H1 (cell line): ENCODE measurements at regions not wholly inside any gene's neighbourhood (a gene's known extent, or its start where the extent isn't known, plus 50 kb on each side); places are given as distances from the start of the nearest gene placed in this dataset.

Source experiments
- CTCF ChIA-PET: fragments of 300-600 bp; sonication (Branson Sonifier 250); formaldehyde crosslinking; loops from one replicate; lab custom pipeline; 2021; ENCODE audit not compliant: partially characterized antibody; lab: Charles Lee
- POLR2A ChIA-PET: fragments of 300-600 bp; sonication (Branson Sonifier 250); formaldehyde crosslinking; loops from one replicate; lab custom pipeline; 2021; ENCODE audit warnings: inconsistent platforms; ENCODE audit not compliant: partially characterized antibody; lab: Charles Lee
- DNase-seq, 2 experiments: peaks; one replicate each; pipeline versions ENCODE4 v3.0.0 to v3.0.0-alpha.2; 2010 to 2022; ENCODE audit warnings: low spot score in 2 of 2, low read depth in 1 of 2, mixed read lengths in 1 of 2
- FAIRE-seq: peaks from 2 replicates; lab custom pipeline; 2011; peaks lifted over from hg19 to GRCh38; lab: Jason Lieb, UNC
- H2AFZ ChIP-seq: 2 replicates; pipeline ENCODE4 v1.8.1; 2012; ENCODE audit warnings: low read length, inconsistent platforms
- H2AK5ac ChIP-seq: 2 replicates; pipeline ENCODE4 v1.6.1; 2013; ENCODE audit warnings: low read depth, low read length
- H2BK120ac ChIP-seq: replicated peaks from 2 replicates; pipeline ENCODE3; 2013; ENCODE audit warnings: low read depth, low read length, inconsistent platforms
- H2BK12ac ChIP-seq: 2 replicates; pipeline ENCODE4 v1.6.1; 2013; ENCODE audit warnings: low read depth, low read length
- H2BK15ac ChIP-seq: 2 replicates; pipeline ENCODE4 v1.6.1; 2013; ENCODE audit warnings: low read length
- H2BK20ac ChIP-seq: 2 replicates; pipeline ENCODE4 v1.6.1; 2013; ENCODE audit warnings: low read length
- H2BK5ac ChIP-seq: 2 replicates; pipeline ENCODE4 v1.6.1; 2013; ENCODE audit warnings: low read depth, low read length
- H3K14ac ChIP-seq: 2 replicates; pipeline ENCODE4 v1.6.1; 2013; ENCODE audit warnings: inconsistent platforms; ENCODE audit not compliant: insufficient read length
- H3K18ac ChIP-seq: 2 replicates; pipeline ENCODE4 v1.6.1; 2013; ENCODE audit warnings: low read length; ENCODE audit errors: extremely low read depth
- H3K23ac ChIP-seq: 2 replicates; pipeline ENCODE4 v1.6.1; 2013; ENCODE audit warnings: inconsistent platforms; ENCODE audit not compliant: insufficient read length
- H3K23me2 ChIP-seq: 2 replicates; pipeline ENCODE4 v1.6.1; 2013; ENCODE audit warnings: low read depth, low read length
- H3K27ac ChIP-seq: 2 replicates; pipeline ENCODE4 v1.6.1; 2011; ENCODE audit warnings: low read depth, low read length, inconsistent platforms
- H3K27me3 ChIP-seq, 4 experiments: replicated peaks in 1 of 4; 1 replicate in 1 of 4; 2 replicates in 3 of 4; pipeline versions ENCODE4 v1.6.1 to v1.8.1; 2011 to 2013; ENCODE audit warnings: low read length in 3 of 4, mild to moderate bottlenecking in 3 of 4, inconsistent platforms in 2 of 4, mixed read lengths in 2 of 4, moderate library complexity in 1 of 4; ENCODE audit not compliant: control insufficient read depth in 3 of 4, insufficient read depth in 3 of 4; ENCODE audit errors: extremely low read depth in 1 of 4
- H3K36me3 ChIP-seq, 4 experiments: 2 replicates each; pipeline versions ENCODE4 v1.6.1 to v1.8.1; 2011 to 2013; ENCODE audit warnings: mild to moderate bottlenecking in 4 of 4, low read length in 3 of 4, moderate library complexity in 2 of 4, control low read depth in 1 of 4, inconsistent platforms in 1 of 4; ENCODE audit not compliant: insufficient read depth in 4 of 4, control insufficient read depth in 2 of 4
- H3K4ac ChIP-seq: replicated peaks from 2 replicates; pipeline ENCODE3; 2013; ENCODE audit warnings: low read length, low read depth, mixed read lengths, inconsistent platforms; ENCODE audit not compliant: insufficient read length
- H3K4me1 ChIP-seq, 4 experiments: replicated peaks in 1 of 4; 1 replicate in 1 of 4; 2 replicates in 3 of 4; pipeline versions ENCODE4 v1.6.1 to v1.8.1; 2011 to 2013; ENCODE audit warnings: low read length in 3 of 4, inconsistent platforms in 2 of 4, mixed read lengths in 1 of 4; ENCODE audit not compliant: insufficient read depth in 4 of 4, control insufficient read depth in 3 of 4
- H3K4me2 ChIP-seq, 2 experiments: 2 replicates each; pipeline versions ENCODE4 v1.6.1 to v1.8.1; 2011 to 2013; ENCODE audit warnings: low read depth in 2 of 2, low read length in 2 of 2, control low read depth in 1 of 2, inconsistent platforms in 1 of 2, mild to moderate bottlenecking in 1 of 2; ENCODE audit not compliant: insufficient read depth in 1 of 2
- H3K4me3 ChIP-seq, 4 experiments: fragments of 200-600, 300-600 bp in 1 of 4; sonication (generic), shearing (Covaris generic), sonication (Bioruptor Twin) in 1 of 4; 2 replicates each; pipeline versions ENCODE4 v1.5.1 to v1.8.1; 2011 to 2016; ENCODE audit warnings: low read length in 4 of 4, low read depth in 3 of 4, control low read depth in 2 of 4, inconsistent platforms in 2 of 4, mild to moderate bottlenecking in 2 of 4, mixed read lengths in 1 of 4, moderate library complexity in 1 of 4; ENCODE audit not compliant: insufficient read depth in 2 of 4; ENCODE audit errors: extremely low read depth in 1 of 4
- H3K56ac ChIP-seq: replicated peaks from 2 replicates; pipeline ENCODE3; 2013; ENCODE audit warnings: low read depth, mild to moderate bottlenecking, mixed read lengths, low read length, inconsistent platforms; ENCODE audit not compliant: insufficient read length
- H3K79me1 ChIP-seq: 2 replicates; pipeline ENCODE4 v1.6.1; 2013; ENCODE audit warnings: low read depth, low read length, control low read depth
- H3K79me2 ChIP-seq, 2 experiments: 2 replicates each; pipeline versions ENCODE4 v1.6.1 to v1.8.1; 2012 to 2013; ENCODE audit warnings: low read length in 2 of 2, mild to moderate bottlenecking in 2 of 2, inconsistent platforms in 1 of 2; ENCODE audit not compliant: insufficient read depth in 2 of 2, control insufficient read depth in 1 of 2
- H3K9ac ChIP-seq, 4 experiments: replicated peaks in 1 of 4; 1 replicate in 1 of 4; 2 replicates in 3 of 4; pipeline versions ENCODE4 v1.6.1 to v1.8.1; 2011 to 2013; ENCODE audit warnings: low read depth in 3 of 4, low read length in 3 of 4, control low read depth in 2 of 4, mild to moderate bottlenecking in 2 of 4, moderate library complexity in 2 of 4, inconsistent platforms in 1 of 4; ENCODE audit errors: extremely low read depth in 1 of 4
- H3K9me3 ChIP-seq, 2 experiments: 2 replicates each; pipeline versions ENCODE4 v1.6.1 to v1.8.1; 2012 to 2013; ENCODE audit warnings: mild to moderate bottlenecking in 2 of 2, moderate library complexity in 2 of 2, control low read depth in 1 of 2, inconsistent platforms in 1 of 2, low read depth in 1 of 2, low read length in 1 of 2, mixed read lengths in 1 of 2; ENCODE audit not compliant: insufficient read depth in 2 of 2
- H4K20me1 ChIP-seq, 2 experiments: replicated peaks in 1 of 2; 2 replicates each; pipeline versions ENCODE3 to v1.8.1; 2011 to 2013; ENCODE audit warnings: inconsistent platforms in 2 of 2, low read length in 2 of 2, mild to moderate bottlenecking in 1 of 2; ENCODE audit not compliant: insufficient read depth in 2 of 2, control insufficient read depth in 1 of 2
- H4K5ac ChIP-seq: 2 replicates; pipeline ENCODE4 v1.6.1; 2013; ENCODE audit warnings: low read length, low read depth, mixed read lengths, inconsistent platforms; ENCODE audit not compliant: insufficient read length
- H4K8ac ChIP-seq: 2 replicates; pipeline ENCODE4 v1.8.0; 2013; ENCODE audit warnings: mild to moderate bottlenecking, moderate library complexity, low read length, inconsistent platforms; ENCODE audit not compliant: insufficient read depth; ENCODE audit errors: extremely low read depth
- H4K91ac ChIP-seq: replicated peaks from 2 replicates; pipeline ENCODE3; 2013; ENCODE audit warnings: low read length, mixed read lengths, inconsistent platforms; ENCODE audit not compliant: insufficient read length
- EZH2 ChIP-seq: fragments of 200-600 bp; sonication (generic); IDR thresholded peaks from 2 replicates; pipeline ENCODE4 v1.7.1; 2012; ENCODE audit warnings: low read depth, mild to moderate bottlenecking, moderate library complexity, low read length, inconsistent platforms; ENCODE audit not compliant: severe bottlenecking
- GABPA ChIP-seq: IDR thresholded peaks from 2 replicates; pipeline ENCODE4 v1.6.1; 2011; ENCODE audit warnings: mild to moderate bottlenecking, low read length, moderate library complexity, borderline replicate concordance; ENCODE audit not compliant: insufficient read depth
- KDM4A ChIP-seq: IDR thresholded peaks from one replicate; pipeline ENCODE4 v1.7.1; 2012; ENCODE audit warnings: low read depth, mild to moderate bottlenecking, moderate library complexity, low read length, inconsistent platforms; ENCODE audit not compliant: severe bottlenecking
- NRF1 ChIP-seq: IDR thresholded peaks from 2 replicates; pipeline ENCODE4 v1.6.1; 2011; ENCODE audit warnings: mild to moderate bottlenecking, low read depth, low read length, improper control_type of control experiment
- POU5F1 ChIP-seq: IDR thresholded peaks from 2 replicates; pipeline ENCODE4 v1.6.1; 2011; ENCODE audit warnings: low read depth, mild to moderate bottlenecking, low read length, moderate library complexity
- RXRA ChIP-seq: IDR thresholded peaks from 2 replicates; pipeline ENCODE4 v1.6.1; 2011; ENCODE audit warnings: low read depth, mild to moderate bottlenecking, low read length, moderate library complexity; ENCODE audit not compliant: insufficient read depth
- SIRT6 ChIP-seq: IDR thresholded peaks from one replicate; pipeline ENCODE4 v1.7.1; 2012; ENCODE audit warnings: low read length, inconsistent platforms
- ZNF274 ChIP-seq: IDR thresholded peaks from 2 replicates; pipeline ENCODE4 v1.7.0; 2012; ENCODE audit warnings: low read length, borderline replicate concordance; ENCODE audit errors: extremely low read depth
- WGBS, 2 experiments: shearing (Covaris generic) in 1 of 2; methylation state at CpG; one replicate each; pipeline versions ENCODE4 v1.1.6 to v1.1.7; 2013 to 2015; ENCODE audit warnings: low lambda C conversion rate in 2 of 2, mixed read lengths in 2 of 2, inconsistent platforms in 1 of 2, low coverage in 1 of 2, missing lambda C conversion rate in 1 of 2; ENCODE audit not compliant: insufficient replicate concordance in 2 of 2, insufficient coverage in 1 of 2, insufficient read length in 1 of 2; ENCODE audit errors: extremely low coverage in 1 of 2, missing lambda C conversion rate in 1 of 2; 5-methylcytosine and 5-hydroxymethylcytosine counted together

GRCh38 chr2:137896467-137896866, 67.8 kb upstream of the HNMT start:
- no peaks in the 10 kb centered on the region for H3K4me1 ChIP-seq
- TF ChIP-seq KDM4A (no peak), EZH2 (no peak), GABPA (no peak), POU5F1 (no peak), RXRA (no peak), SIRT6 (no peak), NRF1 (no peak), ZNF274 (no peak)

More at GRCh38 chr2:137896467-137896866, 67.8 kb upstream of the HNMT start:
- no peaks in the 10 kb centered on the region for H3K23me2 ChIP-seq
- H3K27me3 ChIP-seq, result no peaks in the 10 kb centered on the region
- no peak overlapping the region for H4K8ac ChIP-seq
- no peak overlapping the region for H2BK12ac ChIP-seq
- H3K4me2 ChIP-seq, result no peak overlapping the region
- H3K14ac ChIP-seq, result no peak overlapping the region
- no peak overlapping the region for H3K9ac ChIP-seq
- no peak overlapping the region for H4K91ac ChIP-seq
- no peak overlapping the region for H2AFZ ChIP-seq
- no peak overlapping the region for H3K56ac ChIP-seq
- FAIRE-seq, result no peak
- H2BK5ac ChIP-seq, result no peak overlapping the region
- H4K5ac ChIP-seq, result no peak overlapping the region
- no peaks in the 10 kb centered on the region for H3K36me3 ChIP-seq
- no peaks in the 10 kb centered on the region for H3K79me2 ChIP-seq
- H3K27ac ChIP-seq, result no peak overlapping the region
- WGBS, 2 experiments, result 91% methylated on average over 2 of the region's 2 CpGs; no CpG with 5 or more reads in 1 of the 2 experiments
- no peak overlapping the region for H3K4me3 ChIP-seq
- H2AK5ac ChIP-seq, result no peak overlapping the region
- H4K20me1 ChIP-seq, result no peaks in the 10 kb centered on the region
- DNase-seq, result no peak
- H2BK120ac ChIP-seq, result no peak overlapping the region
- H3K4ac ChIP-seq, result no peak overlapping the region
- ChIA-PET POLR2A (no interaction called here), CTCF (interaction anchor here (0.9 to 5.1 kb wide), 5 partner anchors 9 to 933 kb away, joined by 3 to 27 read pairs (median 4); no protein-coding TSS in a partner anchor)
- no peak overlapping the region for H3K18ac ChIP-seq
- no peaks in the 10 kb centered on the region for H3K79me1 ChIP-seq
- H3K9me3 ChIP-seq, result no peaks in the 10 kb centered on the region
- no peak overlapping the region for H2BK15ac ChIP-seq
- no peak overlapping the region for H3K23ac ChIP-seq
- H2BK20ac ChIP-seq, result no peak overlapping the region
